ENCODE measurements at regions not wholly inside any gene's neighbourhood (a gene's known extent, or its start where the extent isn't known, plus 50 kb on each side); places are given as distances from the start of the nearest gene placed in this dataset.
"Not testable (repeated sequence)": the region's sequence is repeated elsewhere in the genome, so short reads cannot be mapped to it uniquely, and the experiment has no call there.

DNA sequence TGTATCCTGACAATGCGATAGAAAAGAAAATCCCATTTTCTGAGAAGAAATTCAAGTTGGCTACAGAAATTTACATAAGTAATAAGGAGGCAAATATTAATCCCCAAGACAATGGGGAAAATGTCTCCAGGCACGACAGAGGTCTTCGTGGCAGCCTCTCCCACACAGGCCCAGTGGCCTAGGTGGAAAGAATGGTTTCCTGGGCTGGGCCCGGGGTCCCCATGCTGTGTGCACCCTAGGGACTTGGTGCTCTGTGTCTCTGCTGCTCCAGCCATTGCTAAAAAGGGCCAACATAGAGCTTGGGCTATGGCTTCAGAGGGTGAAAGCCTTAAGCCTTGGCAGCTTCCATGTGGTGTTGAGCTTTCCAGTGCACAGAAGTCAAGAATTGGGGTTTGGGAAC lies 102.5 kb upstream of the LYPLAL1 start:
- no peak for DNase-seq

- DNase-seq = no peak
Observed at GRCh38 chr1:219072329-219072728, 101.3 kb upstream of the LYPLAL1 start.

GRCh38 chr1:219074084-219074728 lies 99.5 kb upstream of the LYPLAL1 start:
- no peak for DNase-seq

- no peak for DNase-seq
Observed at GRCh38 chr1:219075121-219075879, 98.4 kb upstream of the LYPLAL1 start.

- DNase-seq = no peak
Observed at GRCh38 chr1:219076326-219076937, 97.2 kb upstream of the LYPLAL1 start.

- not testable (repeated sequence) for DNase-seq
Observed at GRCh38 chr1:219077767-219078166, 95.9 kb upstream of the LYPLAL1 start.

- DNase-seq = no peak
Observed at GRCh38 chr1:219081943-219082925, 91.4 kb upstream of the LYPLAL1 start.

GRCh38 chr1:219083631-219084030 lies 90.0 kb upstream of the LYPLAL1 start:
- DNase-seq = no peak

DNA sequence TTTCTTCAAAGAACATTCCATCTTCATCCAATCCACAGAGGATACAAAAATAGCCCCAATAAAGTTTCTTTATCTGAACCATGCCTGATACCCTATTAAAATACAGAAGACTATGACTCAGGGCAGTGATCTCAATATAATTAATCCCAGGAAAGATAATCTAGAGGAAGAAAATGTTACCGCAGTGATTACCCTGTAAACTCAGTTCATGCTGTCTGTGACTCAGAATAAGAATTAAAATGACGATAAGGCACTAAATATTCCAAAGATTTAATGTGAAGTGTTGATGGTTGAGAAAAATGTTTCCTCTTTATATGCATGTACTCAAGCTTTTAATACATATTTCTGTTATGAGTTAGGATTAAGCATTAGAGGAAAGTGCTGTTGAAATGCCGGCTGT lies 88.6 kb upstream of the LYPLAL1 start:
- DNase-seq = no peak

GRCh38 chr1:219085988-219086387 lies 87.7 kb upstream of the LYPLAL1 start:
- no peak for DNase-seq

DNA sequence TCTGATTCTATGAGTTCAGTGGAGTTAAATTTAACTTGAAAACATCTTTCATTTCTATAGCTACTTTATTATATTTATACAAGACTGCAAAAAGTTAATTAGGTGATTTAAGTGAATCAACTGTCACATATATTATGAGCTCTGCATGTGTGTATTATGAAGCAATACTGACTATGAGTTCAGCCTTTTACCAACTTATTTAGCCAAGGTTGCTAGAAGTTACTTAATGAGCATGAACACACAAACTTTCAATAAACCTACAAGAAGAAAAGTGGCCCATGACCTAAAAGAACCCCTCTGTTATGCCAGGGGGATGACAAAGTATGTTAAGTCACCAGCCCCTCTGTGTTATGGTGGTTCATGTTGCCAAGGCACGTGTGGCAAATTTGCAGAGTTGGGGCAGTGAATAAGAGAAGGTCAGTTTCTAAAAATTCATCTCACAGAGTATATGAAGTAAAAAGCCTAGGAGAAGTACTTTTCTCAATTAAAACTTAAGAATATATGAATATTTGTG lies 86.7 kb upstream of the LYPLAL1 start:
- no peak for DNase-seq

DNA sequence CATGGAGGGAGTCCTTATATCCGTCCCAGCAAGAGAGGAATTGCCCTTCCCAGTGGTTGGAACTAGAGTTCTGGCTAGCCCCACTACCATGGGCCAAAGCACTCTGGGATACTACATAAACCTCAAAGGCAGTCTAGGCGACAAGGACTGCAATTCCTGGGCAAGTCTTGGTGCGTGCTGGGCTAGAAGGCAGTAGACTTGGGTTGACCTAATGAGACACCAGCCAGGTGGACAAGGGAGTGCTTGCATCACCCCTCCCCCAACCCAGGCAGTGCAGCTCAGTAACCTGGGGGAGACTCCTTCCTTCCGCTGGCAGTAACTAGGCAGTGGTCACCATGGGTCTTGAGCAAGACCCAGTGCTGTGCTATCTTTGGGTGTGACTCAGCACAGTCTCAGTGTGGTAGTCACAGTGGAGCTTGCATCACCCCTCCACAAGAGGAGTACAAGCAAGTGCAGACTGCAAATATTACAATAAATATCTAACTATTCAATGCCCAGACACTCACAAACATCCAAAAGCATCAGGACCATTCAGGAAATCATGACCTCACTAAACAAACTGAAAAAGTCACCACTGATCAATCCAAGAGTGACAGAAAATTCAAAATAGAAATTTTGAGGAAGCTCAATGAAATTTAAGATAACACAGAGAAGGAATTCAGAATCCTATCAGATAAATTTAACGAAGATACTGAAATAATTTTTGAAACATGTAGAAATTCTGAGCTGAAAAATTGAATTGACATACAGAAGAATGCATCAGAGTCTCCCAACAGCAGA lies 84.7 kb upstream of the LYPLAL1 start:
- DNase-seq = no peak

GRCh38 chr1:219090607-219091006 lies 83.1 kb upstream of the LYPLAL1 start:
- DNase-seq = no peak

- no peak for DNase-seq
Observed at GRCh38 chr1:219092206-219092605, 81.5 kb upstream of the LYPLAL1 start.

DNA sequence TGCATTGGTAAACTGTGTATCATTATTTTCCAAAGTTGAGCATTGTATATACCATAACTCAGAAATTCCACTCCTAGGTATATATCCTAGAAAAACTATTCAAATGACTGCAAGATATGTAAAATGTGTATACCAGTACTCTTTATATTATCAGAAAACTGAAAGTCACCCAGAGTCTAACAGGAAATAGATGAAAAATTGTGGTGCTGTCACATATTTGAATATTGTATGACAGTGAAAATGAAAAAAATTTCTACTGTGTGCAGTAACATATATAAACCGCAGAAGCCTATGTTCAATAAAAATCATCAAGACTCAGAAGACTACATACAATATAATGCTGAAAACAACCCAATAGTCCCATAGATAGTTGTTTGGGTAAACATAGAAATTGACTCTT lies 74.4 kb upstream of the LYPLAL1 start:
- DNase-seq = no peak

DNA sequence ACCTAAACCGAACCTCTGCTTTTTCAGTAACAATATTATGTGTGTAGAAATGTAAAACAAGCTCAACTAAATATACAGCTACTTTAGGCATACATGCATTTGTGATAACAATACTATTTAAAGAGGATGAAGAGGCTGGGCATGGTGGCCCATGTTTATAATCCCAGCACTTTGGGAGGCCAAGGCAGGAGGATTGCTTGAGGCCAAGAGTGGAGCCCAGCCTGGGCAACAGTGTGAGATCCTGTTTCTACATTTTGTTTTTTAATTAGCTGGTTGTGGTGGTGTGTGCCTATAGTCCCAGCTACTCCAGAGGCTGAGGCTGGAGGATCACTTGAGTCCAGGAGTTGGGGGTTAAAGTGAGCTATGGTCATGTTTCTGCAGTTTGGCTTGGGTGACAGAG lies 73.6 kb upstream of the LYPLAL1 start:
- no peak for DNase-seq

GRCh38 chr1:219102466-219102865 lies 71.2 kb upstream of the LYPLAL1 start:
- DNase-seq = not testable (repeated sequence)

GRCh38 chr1:219105893-219106292 lies 67.8 kb upstream of the LYPLAL1 start:
- no peak for DNase-seq

- DNase-seq = no peak
Observed at GRCh38 chr1:219109424-219110018, 64.2 kb upstream of the LYPLAL1 start.

DNA sequence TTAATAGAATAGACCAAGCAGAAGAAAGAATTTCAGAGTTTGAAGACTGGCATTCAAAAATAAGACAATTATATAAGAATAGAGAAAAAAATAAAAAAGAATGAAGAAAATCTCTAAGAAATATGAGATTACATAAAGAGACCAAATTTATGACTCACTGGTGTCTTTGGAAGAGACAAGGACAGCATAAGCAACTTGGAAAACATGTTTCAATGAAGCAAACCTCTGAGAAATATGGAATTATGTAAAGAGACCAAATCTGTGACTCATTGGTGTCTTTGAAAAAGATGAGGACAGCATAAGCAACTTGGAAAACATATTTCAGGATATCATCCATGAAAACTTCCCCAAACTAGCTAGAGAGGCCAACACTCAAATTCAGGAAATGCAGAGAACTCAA lies 60.4 kb upstream of the LYPLAL1 start:
- DNase-seq = no peak

DNA sequence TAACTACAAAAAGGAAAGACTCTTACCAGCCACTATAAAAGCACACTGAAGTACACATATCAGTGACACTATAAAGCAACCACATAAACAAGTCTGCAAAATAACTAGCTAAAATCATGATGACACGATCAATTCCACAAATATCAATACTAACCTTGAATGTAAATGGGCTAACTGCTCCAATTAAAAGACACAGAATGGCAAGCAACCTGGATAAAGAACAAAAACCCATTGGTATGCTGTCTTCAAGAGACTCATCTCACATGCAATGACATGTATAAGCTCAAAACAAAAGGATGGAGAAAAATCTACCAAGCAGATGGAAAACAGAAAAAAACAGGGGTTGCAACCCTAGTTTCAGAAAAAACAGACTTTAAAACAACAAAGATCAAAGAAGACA lies 59.7 kb upstream of the LYPLAL1 start:
- no peak for DNase-seq

GRCh38 chr1:219119839-219120238 lies 53.8 kb upstream of the LYPLAL1 start:
- no peak for DNase-seq

Data from stimulated activated CD4-positive, alpha-beta T cell treated with anti-CD3 and anti-CD28 coated beads, Interleukin-4, amount 100 ng/mL, for 1 hour (primary cell).